Ishikawa (cell line): ENCODE measurements at regions not wholly inside any gene's neighbourhood (a gene's known extent, or its start where the extent isn't known, plus 50 kb on each side); places are given as distances from the start of the nearest gene placed in this dataset.

ENCODE experiments used
- CEBPB ChIP-seq: IDR thresholded peaks from 2 replicates; pipeline ENCODE4 v1.6.1; 2012
- CREB1 ChIP-seq: IDR thresholded peaks from 2 replicates; pipeline ENCODE4 v1.6.1; 2012; ENCODE audit warnings: low read depth
- EGR1 ChIP-seq: IDR thresholded peaks from 2 replicates; pipeline ENCODE4 v1.6.1; 2012
- EP300 ChIP-seq: IDR thresholded peaks from 2 replicates; pipeline ENCODE4 v1.6.1; 2012; ENCODE audit warnings: borderline replicate concordance
- FOXM1 ChIP-seq: IDR thresholded peaks from 2 replicates; pipeline ENCODE4 v1.6.1; 2012; ENCODE audit warnings: low read depth, borderline replicate concordance
- MAX ChIP-seq: IDR thresholded peaks from 2 replicates; pipeline ENCODE4 v1.6.1; 2012
- NFIC ChIP-seq: IDR thresholded peaks from 2 replicates; pipeline ENCODE4 v1.6.1; 2012
- RAD21 ChIP-seq: IDR thresholded peaks from 2 replicates; pipeline ENCODE4 v1.6.1; 2012; ENCODE audit warnings: low read depth
- TAF1 ChIP-seq: IDR thresholded peaks from 2 replicates; pipeline ENCODE4 v1.6.1; 2012; ENCODE audit warnings: low read depth, mild to moderate bottlenecking
- TCF12 ChIP-seq: IDR thresholded peaks from 2 replicates; pipeline ENCODE4 v1.6.1; 2012; ENCODE audit warnings: low read depth
- TEAD4 ChIP-seq: IDR thresholded peaks from 2 replicates; pipeline ENCODE4 v1.6.1; 2012
- YY1 ChIP-seq: IDR thresholded peaks from 2 replicates; pipeline ENCODE4 v1.6.1; 2012; ENCODE audit warnings: low read depth
- ZBTB7A ChIP-seq: IDR thresholded peaks from 2 replicates; pipeline ENCODE4 v1.6.1; 2012; ENCODE audit warnings: low read depth
- TF ChIP-seq, protein P1 (sequence below): IDR thresholded peaks from 2 replicates; pipeline ENCODE4 v1.6.1; 2012; ENCODE audit warnings: low read depth, mild to moderate bottlenecking
- TF ChIP-seq, protein P2 (sequence below): IDR thresholded peaks from 2 replicates; pipeline ENCODE4 v1.6.1; 2012

DNA sequence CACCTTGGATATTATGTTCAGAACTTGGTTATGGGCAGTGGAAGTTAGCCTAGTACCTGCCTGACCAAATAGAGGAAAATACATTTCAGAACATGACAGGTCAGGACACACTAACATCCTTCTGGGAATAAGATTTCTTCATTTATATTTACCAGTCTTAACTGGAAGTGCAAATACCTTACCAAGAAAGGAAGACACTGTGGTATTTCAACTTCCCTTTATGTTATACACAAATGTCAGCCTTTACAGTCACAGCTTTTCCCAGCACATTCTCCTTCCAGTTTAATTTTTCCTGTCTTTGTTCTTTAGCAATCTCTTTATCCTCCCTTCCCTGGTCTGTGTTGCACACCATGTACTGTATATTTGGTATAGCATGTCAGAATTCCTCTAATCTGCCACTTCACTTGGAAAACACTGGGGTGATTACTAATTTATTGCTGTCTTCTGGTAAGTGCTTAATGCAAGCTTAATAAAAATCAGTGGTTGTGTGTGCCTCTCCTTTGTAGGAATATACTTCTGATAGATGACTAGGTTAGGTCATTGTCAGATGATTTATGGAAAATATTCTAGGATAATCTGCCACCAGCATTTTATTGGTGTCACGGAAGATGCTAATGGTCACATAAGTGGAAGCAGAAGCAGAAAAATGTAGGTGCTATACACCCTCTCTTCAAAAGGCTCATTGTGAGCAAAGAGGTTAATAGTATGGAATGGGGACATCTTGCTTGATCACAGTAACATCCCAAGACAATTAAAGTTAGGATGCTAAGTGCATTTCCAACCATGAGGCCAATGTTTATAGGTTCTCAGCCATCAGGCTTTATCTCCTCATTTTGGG is 124.3 kb upstream of the STARD13 start:
- TF ChIP-seq, protein P1, sequence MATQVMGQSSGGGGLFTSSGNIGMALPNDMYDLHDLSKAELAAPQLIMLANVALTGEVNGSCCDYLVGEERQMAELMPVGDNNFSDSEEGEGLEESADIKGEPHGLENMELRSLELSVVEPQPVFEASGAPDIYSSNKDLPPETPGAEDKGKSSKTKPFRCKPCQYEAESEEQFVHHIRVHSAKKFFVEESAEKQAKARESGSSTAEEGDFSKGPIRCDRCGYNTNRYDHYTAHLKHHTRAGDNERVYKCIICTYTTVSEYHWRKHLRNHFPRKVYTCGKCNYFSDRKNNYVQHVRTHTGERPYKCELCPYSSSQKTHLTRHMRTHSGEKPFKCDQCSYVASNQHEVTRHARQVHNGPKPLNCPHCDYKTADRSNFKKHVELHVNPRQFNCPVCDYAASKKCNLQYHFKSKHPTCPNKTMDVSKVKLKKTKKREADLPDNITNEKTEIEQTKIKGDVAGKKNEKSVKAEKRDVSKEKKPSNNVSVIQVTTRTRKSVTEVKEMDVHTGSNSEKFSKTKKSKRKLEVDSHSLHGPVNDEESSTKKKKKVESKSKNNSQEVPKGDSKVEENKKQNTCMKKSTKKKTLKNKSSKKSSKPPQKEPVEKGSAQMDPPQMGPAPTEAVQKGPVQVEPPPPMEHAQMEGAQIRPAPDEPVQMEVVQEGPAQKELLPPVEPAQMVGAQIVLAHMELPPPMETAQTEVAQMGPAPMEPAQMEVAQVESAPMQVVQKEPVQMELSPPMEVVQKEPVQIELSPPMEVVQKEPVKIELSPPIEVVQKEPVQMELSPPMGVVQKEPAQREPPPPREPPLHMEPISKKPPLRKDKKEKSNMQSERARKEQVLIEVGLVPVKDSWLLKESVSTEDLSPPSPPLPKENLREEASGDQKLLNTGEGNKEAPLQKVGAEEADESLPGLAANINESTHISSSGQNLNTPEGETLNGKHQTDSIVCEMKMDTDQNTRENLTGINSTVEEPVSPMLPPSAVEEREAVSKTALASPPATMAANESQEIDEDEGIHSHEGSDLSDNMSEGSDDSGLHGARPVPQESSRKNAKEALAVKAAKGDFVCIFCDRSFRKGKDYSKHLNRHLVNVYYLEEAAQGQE = no peak
- TF ChIP-seq RAD21 (no peak), NFIC (no peak), YY1 (no peak), CEBPB (no peak), TAF1 (no peak)

DNA sequence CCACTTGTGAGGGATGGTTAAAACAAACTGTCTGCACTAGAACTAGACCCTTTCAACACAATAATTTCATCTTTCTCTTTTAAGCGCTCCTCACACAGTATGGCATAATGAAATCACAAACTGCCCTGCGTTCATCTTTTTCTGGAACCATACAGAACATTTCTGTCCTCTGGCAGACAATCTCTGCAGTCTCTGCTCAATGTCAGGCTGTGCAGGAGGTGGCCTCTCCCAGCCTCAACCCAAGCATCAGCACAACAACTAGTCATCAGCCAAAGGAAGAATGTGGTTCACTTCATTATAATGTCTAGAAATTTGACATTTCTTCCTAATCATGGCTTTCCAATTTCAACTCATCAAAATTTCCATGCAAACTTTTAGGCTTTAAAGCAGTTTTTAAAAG is 125.1 kb upstream of the STARD13 start:
- TF ChIP-seq MAX (no peak), TAF1 (no peak), RAD21 (no peak), NFIC (no peak), CREB1 (no peak), CEBPB (no peak), FOXM1 (no peak), EGR1 (no peak), EP300 (no peak), ZBTB7A (no peak)
- TF ChIP-seq, protein P2, sequence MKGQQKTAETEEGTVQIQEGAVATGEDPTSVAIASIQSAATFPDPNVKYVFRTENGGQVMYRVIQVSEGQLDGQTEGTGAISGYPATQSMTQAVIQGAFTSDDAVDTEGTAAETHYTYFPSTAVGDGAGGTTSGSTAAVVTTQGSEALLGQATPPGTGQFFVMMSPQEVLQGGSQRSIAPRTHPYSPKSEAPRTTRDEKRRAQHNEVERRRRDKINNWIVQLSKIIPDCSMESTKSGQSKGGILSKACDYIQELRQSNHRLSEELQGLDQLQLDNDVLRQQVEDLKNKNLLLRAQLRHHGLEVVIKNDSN = no peak
- TF ChIP-seq, protein P1 = no peak

DNA sequence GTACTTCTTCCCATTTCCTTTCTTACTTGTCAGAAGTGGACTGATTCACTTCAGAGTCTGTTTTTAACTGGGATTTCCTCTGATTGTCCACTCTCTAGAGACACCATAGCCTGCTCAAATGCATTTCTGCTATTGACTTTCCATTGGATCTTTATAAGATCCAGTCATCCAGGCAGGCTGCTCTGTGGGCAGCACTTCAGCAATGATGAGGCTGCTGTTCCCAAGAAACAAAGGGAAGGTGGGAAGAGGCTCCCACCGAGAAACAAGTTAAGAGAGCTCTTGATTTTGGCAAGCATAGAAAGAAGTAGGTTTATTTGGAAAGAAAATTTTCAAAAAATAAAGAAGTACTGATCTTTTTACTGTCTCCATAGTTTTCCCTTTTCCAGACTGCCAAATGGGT is 125.8 kb upstream of the STARD13 start:
- TF ChIP-seq TEAD4 = no peak
- TF ChIP-seq, protein P1 = no peak
- no peak for TF ChIP-seq TAF1
- no peak for TF ChIP-seq YY1
- no peak for TF ChIP-seq TCF12
- no peak for TF ChIP-seq RAD21
- TF ChIP-seq CEBPB = no peak
- TF ChIP-seq EGR1 = no peak

DNA sequence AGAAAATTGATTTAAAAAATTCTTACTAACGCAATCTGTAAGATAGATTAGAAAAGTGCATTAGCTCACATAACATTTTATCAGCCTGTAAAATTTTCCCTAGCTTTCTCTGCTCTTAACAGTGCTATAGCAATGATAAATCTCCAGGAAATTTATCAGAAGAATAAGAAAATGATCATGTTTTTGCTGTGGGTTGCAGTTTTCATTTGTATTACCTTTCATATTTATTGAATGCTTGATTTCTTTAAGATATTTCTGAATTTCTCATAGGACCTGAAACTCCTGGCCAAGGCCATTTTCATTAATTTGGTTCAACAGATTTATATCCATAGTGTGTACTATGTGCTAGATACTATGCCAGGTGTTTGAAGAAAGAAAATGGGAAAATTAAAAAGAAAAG is 130.3 kb upstream of the STARD13 start:
- TF ChIP-seq TAF1 (no peak), YY1 (no peak), ZBTB7A (no peak), MAX (no peak), NFIC (no peak), EP300 (no peak), CEBPB (no peak), TEAD4 (no peak)
- TF ChIP-seq, protein P1 = no peak
- TF ChIP-seq, protein P2 = no peak
